ENCODE measurements at regions not wholly inside any gene's neighbourhood (a gene's known extent, or its start where the extent isn't known, plus 50 kb on each side); places are given as distances from the start of the nearest gene placed in this dataset.

DNA sequence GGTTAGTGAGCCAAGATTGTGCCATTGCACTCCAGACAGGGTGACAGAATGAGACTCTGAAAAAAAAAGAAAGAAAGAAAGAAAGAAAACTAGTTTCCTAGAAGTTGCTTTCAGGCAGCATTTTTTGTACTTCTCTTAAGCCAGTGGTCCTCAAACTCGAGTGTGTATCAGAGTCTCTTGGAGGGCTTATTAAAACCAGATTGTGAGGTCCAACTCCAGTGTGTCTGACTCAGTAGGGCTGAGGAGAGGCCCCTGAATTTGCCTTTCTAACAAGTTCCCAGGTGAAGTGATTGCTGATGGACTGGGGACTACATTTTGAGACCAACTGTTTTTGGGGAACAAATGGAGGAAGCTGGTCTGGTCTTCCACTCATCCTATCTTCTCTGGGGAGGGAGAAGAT lies 57.5 kb upstream of the VSTM5 start (continued):
- TF ChIP-seq, protein P1, sequence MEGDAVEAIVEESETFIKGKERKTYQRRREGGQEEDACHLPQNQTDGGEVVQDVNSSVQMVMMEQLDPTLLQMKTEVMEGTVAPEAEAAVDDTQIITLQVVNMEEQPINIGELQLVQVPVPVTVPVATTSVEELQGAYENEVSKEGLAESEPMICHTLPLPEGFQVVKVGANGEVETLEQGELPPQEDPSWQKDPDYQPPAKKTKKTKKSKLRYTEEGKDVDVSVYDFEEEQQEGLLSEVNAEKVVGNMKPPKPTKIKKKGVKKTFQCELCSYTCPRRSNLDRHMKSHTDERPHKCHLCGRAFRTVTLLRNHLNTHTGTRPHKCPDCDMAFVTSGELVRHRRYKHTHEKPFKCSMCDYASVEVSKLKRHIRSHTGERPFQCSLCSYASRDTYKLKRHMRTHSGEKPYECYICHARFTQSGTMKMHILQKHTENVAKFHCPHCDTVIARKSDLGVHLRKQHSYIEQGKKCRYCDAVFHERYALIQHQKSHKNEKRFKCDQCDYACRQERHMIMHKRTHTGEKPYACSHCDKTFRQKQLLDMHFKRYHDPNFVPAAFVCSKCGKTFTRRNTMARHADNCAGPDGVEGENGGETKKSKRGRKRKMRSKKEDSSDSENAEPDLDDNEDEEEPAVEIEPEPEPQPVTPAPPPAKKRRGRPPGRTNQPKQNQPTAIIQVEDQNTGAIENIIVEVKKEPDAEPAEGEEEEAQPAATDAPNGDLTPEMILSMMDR (conservative IDR thresholded peaks at IDR 0.05; ENCODE audit: low read depth in 2 of 2), result no peak

DNA sequence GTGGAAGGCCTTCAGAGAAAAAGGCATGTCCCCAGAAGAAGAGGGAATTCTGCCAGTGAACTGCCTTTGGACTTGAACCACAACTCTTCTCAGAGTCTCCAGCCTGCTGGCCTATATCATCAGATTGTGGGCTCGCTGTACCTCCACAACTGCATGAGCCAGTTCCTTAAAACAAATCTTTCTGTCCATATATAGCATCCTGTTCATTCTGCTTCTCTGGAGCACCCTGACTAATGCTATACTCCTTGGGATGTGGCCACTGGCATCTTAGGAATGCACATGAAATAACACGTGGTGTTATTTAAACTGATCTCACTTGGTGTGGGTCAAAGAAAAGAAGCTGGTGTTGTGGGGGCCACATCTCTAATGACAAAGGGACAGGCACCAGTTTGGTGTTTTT lies 58.3 kb upstream of the VSTM5 start:
- Histone ChIP-seq H3F3A (replicated peaks; ENCODE audit: low read depth) (no peaks in the 10 kb centered on the region), H2AFZ (no peak overlapping the region; the same call in 1 of the 2 replicates), H3K27me3 (ENCODE audit: insufficient read depth) (no peaks in the 10 kb centered on the region), H3K4me1 (ENCODE audit: insufficient read depth) (no peaks in the 10 kb centered on the region), H3K4me2 (no peak overlapping the region), H4K20me1 (replicated peaks; ENCODE audit: insufficient read depth) (no peaks in the 10 kb centered on the region), H3K79me2 (replicated peaks; ENCODE audit: insufficient read depth) (no peaks in the 10 kb centered on the region), H3K9me2 (ENCODE audit: insufficient read depth) (0 out of 2 replicates have a peak, but pooled peaks cover 7% of the 10 kb centered on the region), H3K27ac (ENCODE audit: low read depth) (no peak overlapping the region), H3K4me3 (no peak overlapping the region), H3K36me3 (ENCODE audit: insufficient read depth) (no peaks in the 10 kb centered on the region)
- Mint-ChIP-seq H3K36me3 (ENCODE audit: low read depth) (no peaks in the 10 kb centered on the region), H3K4me3 (no peak overlapping the region), H3K27ac (no peak overlapping the region), H3K4me1 (peaks cover 9% of the 10 kb centered on the region), H3K27me3 (ENCODE audit: insufficient read depth, low read depth, poor library complexity) (peaks cover 2% of the 10 kb centered on the region), H3K9me3 (no peaks in the 10 kb centered on the region)
- ATAC-seq, result no peak
- TF ChIP-seq, protein P2, sequence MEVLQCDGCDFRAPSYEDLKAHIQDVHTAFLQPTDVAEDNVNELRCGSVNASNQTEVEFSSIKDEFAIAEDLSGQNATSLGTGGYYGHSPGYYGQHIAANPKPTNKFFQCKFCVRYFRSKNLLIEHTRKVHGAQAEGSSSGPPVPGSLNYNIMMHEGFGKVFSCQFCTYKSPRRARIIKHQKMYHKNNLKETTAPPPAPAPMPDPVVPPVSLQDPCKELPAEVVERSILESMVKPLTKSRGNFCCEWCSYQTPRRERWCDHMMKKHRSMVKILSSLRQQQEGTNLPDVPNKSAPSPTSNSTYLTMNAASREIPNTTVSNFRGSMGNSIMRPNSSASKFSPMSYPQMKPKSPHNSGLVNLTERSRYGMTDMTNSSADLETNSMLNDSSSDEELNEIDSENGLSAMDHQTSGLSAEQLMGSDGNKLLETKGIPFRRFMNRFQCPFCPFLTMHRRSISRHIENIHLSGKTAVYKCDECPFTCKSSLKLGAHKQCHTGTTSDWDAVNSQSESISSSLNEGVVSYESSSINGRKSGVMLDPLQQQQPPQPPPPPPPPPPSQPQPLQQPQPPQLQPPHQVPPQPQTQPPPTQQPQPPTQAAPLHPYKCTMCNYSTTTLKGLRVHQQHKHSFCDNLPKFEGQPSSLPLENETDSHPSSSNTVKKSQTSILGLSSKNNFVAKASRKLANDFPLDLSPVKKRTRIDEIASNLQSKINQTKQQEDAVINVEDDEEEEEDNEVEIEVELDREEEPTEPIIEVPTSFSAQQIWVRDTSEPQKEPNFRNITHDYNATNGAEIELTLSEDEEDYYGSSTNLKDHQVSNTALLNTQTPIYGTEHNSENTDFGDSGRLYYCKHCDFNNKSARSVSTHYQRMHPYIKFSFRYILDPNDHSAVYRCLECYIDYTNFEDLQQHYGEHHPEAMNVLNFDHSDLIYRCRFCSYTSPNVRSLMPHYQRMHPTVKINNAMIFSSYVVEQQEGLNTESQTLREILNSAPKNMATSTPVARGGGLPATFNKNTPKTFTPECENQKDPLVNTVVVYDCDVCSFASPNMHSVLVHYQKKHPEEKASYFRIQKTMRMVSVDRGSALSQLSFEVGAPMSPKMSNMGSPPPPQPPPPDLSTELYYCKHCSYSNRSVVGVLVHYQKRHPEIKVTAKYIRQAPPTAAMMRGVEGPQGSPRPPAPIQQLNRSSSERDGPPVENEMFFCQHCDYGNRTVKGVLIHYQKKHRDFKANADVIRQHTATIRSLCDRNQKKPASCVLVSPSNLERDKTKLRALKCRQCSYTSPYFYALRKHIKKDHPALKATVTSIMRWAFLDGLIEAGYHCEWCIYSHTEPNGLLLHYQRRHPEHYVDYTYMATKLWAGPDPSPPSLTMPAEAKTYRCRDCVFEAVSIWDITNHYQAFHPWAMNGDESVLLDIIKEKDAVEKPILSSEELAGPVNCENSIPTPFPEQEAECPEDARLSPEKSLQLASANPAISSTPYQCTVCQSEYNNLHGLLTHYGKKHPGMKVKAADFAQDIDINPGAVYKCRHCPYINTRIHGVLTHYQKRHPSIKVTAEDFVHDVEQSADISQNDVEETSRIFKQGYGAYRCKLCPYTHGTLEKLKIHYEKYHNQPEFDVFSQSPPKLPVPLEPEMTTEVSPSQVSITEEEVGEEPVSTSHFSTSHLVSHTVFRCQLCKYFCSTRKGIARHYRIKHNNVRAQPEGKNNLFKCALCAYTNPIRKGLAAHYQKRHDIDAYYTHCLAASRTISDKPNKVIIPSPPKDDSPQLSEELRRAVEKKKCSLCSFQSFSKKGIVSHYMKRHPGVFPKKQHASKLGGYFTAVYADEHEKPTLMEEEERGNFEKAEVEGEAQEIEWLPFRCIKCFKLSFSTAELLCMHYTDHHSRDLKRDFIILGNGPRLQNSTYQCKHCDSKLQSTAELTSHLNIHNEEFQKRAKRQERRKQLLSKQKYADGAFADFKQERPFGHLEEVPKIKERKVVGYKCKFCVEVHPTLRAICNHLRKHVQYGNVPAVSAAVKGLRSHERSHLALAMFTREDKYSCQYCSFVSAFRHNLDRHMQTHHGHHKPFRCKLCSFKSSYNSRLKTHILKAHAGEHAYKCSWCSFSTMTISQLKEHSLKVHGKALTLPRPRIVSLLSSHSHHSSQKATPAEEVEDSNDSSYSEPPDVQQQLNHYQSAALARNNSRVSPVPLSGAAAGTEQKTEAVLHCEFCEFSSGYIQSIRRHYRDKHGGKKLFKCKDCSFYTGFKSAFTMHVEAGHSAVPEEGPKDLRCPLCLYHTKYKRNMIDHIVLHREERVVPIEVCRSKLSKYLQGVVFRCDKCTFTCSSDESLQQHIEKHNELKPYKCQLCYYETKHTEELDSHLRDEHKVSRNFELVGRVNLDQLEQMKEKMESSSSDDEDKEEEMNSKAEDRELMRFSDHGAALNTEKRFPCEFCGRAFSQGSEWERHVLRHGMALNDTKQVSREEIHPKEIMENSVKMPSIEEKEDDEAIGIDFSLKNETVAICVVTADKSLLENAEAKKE (CRISPR knock-in tag; IDR thresholded peaks at IDR 0.05), result no peak
- TF ChIP-seq JUNB (IDR thresholded peaks at IDR 0.05; ENCODE audit: unreplicated experiment), result no peak
- TF ChIP-seq, protein P3, sequence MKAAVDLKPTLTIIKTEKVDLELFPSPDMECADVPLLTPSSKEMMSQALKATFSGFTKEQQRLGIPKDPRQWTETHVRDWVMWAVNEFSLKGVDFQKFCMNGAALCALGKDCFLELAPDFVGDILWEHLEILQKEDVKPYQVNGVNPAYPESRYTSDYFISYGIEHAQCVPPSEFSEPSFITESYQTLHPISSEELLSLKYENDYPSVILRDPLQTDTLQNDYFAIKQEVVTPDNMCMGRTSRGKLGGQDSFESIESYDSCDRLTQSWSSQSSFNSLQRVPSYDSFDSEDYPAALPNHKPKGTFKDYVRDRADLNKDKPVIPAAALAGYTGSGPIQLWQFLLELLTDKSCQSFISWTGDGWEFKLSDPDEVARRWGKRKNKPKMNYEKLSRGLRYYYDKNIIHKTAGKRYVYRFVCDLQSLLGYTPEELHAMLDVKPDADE (IDR thresholded peaks at IDR 0.05), result no peak
- peak; percentile 19 for DNase-seq (ENCODE audit: low spot score)
